SK-N-MC (cell line): ENCODE measurements at regions not wholly inside any gene's neighbourhood (a gene's known extent, or its start where the extent isn't known, plus 50 kb on each side); places are given as distances from the start of the nearest gene placed in this dataset.

Source experiments
- EZH2 ChIP-seq: fragments of 200-600 bp; sonication (generic); IDR thresholded peaks from one replicate; pipeline ENCODE4 v1.6.1; 2017; ENCODE audit warnings: antibody characterized with exemption
- POLR2AphosphoS5 ChIP-seq: IDR thresholded peaks from 2 replicates; pipeline ENCODE4 v1.6.1; 2012; ENCODE audit warnings: mild to moderate bottlenecking, low read depth, low read length, borderline replicate concordance

- TF ChIP-seq EZH2 (no peak), POLR2AphosphoS5 (no peak)
Observed at GRCh38 chr22:27405672-27406388, 395.7 kb downstream of the MN1 start.
